ENCODE measurements at regions not wholly inside any gene's neighbourhood (a gene's known extent, or its start where the extent isn't known, plus 50 kb on each side); places are given as distances from the start of the nearest gene placed in this dataset.
"Not testable (repeated sequence)": the region's sequence is repeated elsewhere in the genome, so short reads cannot be mapped to it uniquely, and the experiment has no call there.

- no peak for DNase-seq
Measured at GRCh38 chr2:16392647-16393499, 272.8 kb downstream of the CYRIA start.

- DNase-seq, result no peak
Measured at GRCh38 chr2:16391986-16392385, 273.6 kb downstream of the CYRIA start.

- no peak for DNase-seq
Measured at GRCh38 chr2:16390561-16390960, 275.1 kb downstream of the CYRIA start.

GRCh38 chr2:16389611-16390010 is 276.0 kb downstream of the CYRIA start:
- no peak for DNase-seq

- not testable (repeated sequence) for DNase-seq
Measured at GRCh38 chr2:16388199-16388830, 277.3 kb downstream of the CYRIA start.

GRCh38 chr2:16387461-16387984 is 278.1 kb downstream of the CYRIA start:
- DNase-seq, result no peak

GRCh38 chr2:16386431-16386830 is 279.2 kb downstream of the CYRIA start:
- no peak for DNase-seq

- DNase-seq, result no peak
Measured at GRCh38 chr2:16386031-16386430, 279.6 kb downstream of the CYRIA start.

- no peak for DNase-seq
Measured at GRCh38 chr2:16385341-16385740, 280.3 kb downstream of the CYRIA start.

- DNase-seq, result no peak
Measured at GRCh38 chr2:16383411-16383810, 282.2 kb downstream of the CYRIA start.

GRCh38 chr2:16382451-16382850 is 283.2 kb downstream of the CYRIA start:
- no peak for DNase-seq

GRCh38 chr2:16381511-16381910 is 284.1 kb downstream of the CYRIA start:
- DNase-seq, result no peak

- DNase-seq, result not testable (repeated sequence)
Measured at GRCh38 chr2:16379901-16380300, 285.7 kb downstream of the CYRIA start.

GRCh38 chr2:16379061-16379460 is 286.6 kb downstream of the CYRIA start:
- not testable (repeated sequence) for DNase-seq

GRCh38 chr2:16378031-16378430 is 287.6 kb downstream of the CYRIA start:
- no peak for DNase-seq

GRCh38 chr2:16375981-16376380 is 289.7 kb downstream of the CYRIA start:
- DNase-seq, result no peak

GRCh38 chr2:16375351-16375750 is 290.3 kb downstream of the CYRIA start:
- no peak for DNase-seq

GRCh38 chr2:16374671-16375070 is 291.0 kb downstream of the CYRIA start:
- no peak for DNase-seq

GRCh38 chr2:16373341-16373740 is 292.3 kb downstream of the CYRIA start:
- no peak for DNase-seq

- no peak for DNase-seq
Measured at GRCh38 chr2:16371751-16372150, 293.9 kb downstream of the CYRIA start.

GRCh38 chr2:16368951-16369350 is 296.7 kb downstream of the CYRIA start:
- DNase-seq, result no peak

- no peak for DNase-seq
Measured at GRCh38 chr2:16368328-16368727, 297.3 kb downstream of the CYRIA start.

GRCh38 chr2:16365366-16365765 is 300.3 kb downstream of the CYRIA start:
- DNase-seq, result no peak
